ENCODE measurements at regions not wholly inside any gene's neighbourhood (a gene's known extent, or its start where the extent isn't known, plus 50 kb on each side); places are given as distances from the start of the nearest gene placed in this dataset.

DNA sequence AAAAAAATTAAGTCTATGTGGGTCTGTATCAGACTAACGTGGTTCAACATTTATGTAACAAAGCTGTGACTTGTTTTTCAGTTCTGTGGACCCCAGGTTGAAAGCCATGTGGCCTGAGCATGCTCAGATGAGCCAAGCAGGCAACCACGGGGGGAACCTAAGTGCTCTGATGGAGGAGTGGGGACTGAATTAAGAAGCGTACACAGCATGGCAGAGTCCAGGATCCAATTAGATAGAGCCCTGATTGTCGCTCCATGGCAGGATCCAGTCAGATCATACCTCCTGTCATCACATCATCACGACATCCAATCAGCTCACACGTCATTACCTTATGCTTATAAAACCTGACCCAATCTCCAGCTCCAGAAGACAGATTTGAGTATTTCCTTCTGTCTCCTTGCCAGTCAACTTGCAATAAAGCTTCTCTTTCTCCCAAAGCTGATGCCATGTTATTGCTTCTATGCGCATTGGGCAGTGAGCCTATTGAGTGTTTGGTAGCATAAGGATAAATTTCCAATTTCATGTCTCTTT lies 1013.1 kb upstream of the TMEM132C start:
- no peak overlapping the region for H3K27ac ChIP-seq (ENCODE audit: low read depth in 2 of 2, low read length in 2 of 2)

DNA sequence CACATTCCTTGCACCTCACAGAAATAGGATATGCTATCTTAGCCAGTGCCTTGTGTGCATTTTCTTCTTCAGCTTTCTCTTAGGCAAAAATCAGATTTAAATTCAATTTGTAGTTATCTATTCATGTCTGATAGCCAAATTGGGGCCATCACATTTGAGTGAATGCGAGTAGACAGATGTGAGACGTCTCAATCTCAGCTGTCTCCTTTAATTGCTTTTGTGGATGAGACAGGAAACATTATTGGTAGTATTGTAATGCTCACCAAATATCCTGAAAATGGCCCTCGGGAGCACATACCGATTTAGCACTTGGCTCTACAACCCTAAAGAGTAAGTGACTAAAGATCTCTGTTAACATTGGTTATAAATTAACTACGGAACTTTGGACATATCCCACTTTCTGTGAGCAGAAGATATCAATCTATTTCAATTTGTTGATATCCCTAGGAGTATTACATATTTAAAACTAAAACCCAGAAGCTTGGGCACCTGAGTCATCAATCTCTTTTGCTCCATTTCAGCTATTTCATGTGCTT lies 1012.5 kb upstream of the TMEM132C start:
- Histone ChIP-seq H3K4me3 (ENCODE audit: low read length in 2 of 2) (no peak overlapping the region), H3K9me3 (ENCODE audit: control insufficient read depth in 2 of 2, low read length in 2 of 2) (no peaks in the 10 kb centered on the region), H3K27ac (ENCODE audit: low read depth in 2 of 2, low read length in 2 of 2) (no peak overlapping the region), H3K36me3 (ENCODE audit: control insufficient read depth in 2 of 2, insufficient read depth in 2 of 2, low read length in 2 of 2) (no peaks in the 10 kb centered on the region), H3K9ac (ENCODE audit: low read depth in 1 of 2, low read length in 2 of 2) (no peak overlapping the region), H3K4me1 (ENCODE audit: control insufficient read depth in 2 of 2, insufficient read depth in 2 of 2, low read length in 2 of 2) (no peaks in the 10 kb centered on the region), H3K27me3 (ENCODE audit: control insufficient read depth in 2 of 2, insufficient read depth in 2 of 2, low read length in 2 of 2) (no peaks in the 10 kb centered on the region)

More for the DNA sequence above, 1013.1 kb upstream of the TMEM132C start:
- Histone ChIP-seq H3K9ac (ENCODE audit: low read depth in 1 of 2, low read length in 2 of 2) (no peak overlapping the region), H3K36me3 (ENCODE audit: control insufficient read depth in 2 of 2, insufficient read depth in 2 of 2, low read length in 2 of 2) (no peaks in the 10 kb centered on the region), H3K27me3 (ENCODE audit: control insufficient read depth in 2 of 2, insufficient read depth in 2 of 2, low read length in 2 of 2) (no peaks in the 10 kb centered on the region), H3K4me3 (ENCODE audit: low read length in 2 of 2) (no peak overlapping the region), H3K9me3 (ENCODE audit: control insufficient read depth in 2 of 2, low read length in 2 of 2) (no peaks in the 10 kb centered on the region), H3K4me1 (ENCODE audit: control insufficient read depth in 2 of 2, insufficient read depth in 2 of 2, low read length in 2 of 2) (no peaks in the 10 kb centered on the region)

DNA sequence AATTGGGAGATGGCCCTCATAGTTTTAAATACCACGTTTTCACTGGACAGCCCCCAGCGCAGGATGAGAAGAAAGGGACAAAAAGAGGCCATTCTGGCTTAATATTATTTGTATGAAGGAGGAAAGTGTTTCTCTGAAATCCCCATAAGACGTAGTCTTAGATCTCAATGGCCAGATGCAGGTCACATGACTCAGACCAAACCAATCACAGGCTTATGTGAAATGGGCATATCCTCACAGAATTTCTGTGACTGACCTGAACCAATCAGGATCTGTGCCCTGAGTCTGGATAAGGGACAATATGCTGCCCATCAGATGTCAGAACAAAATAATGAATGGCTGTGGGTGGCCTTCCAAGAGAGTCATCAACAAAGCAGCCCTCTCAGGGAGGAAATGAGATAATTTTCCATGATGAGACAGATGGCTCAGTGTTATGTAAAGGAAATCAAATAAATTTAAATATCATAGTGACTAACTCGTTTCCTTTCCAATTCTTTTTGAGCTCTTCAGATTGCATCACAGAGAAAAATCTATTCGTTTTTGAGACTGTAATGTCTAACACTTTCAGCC lies 1009.5 kb upstream of the TMEM132C start:
- H3K36me3 ChIP-seq (ENCODE audit: control insufficient read depth in 2 of 2, insufficient read depth in 2 of 2, low read length in 2 of 2): no peaks in the 10 kb centered on the region
- H3K27me3 ChIP-seq (ENCODE audit: control insufficient read depth in 2 of 2, insufficient read depth in 2 of 2, low read length in 2 of 2): no peaks in the 10 kb centered on the region
- no peaks in the 10 kb centered on the region for H3K4me1 ChIP-seq (ENCODE audit: control insufficient read depth in 2 of 2, insufficient read depth in 2 of 2, low read length in 2 of 2)
- H3K4me3 ChIP-seq (ENCODE audit: low read length in 2 of 2): no peak overlapping the region
- H3K27ac ChIP-seq (ENCODE audit: low read depth in 2 of 2, low read length in 2 of 2): no peak overlapping the region
- no peak overlapping the region for H3K9ac ChIP-seq (ENCODE audit: low read depth in 1 of 2, low read length in 2 of 2)
- H3K9me3 ChIP-seq (ENCODE audit: control insufficient read depth in 2 of 2, low read length in 2 of 2): no peaks in the 10 kb centered on the region

DNA sequence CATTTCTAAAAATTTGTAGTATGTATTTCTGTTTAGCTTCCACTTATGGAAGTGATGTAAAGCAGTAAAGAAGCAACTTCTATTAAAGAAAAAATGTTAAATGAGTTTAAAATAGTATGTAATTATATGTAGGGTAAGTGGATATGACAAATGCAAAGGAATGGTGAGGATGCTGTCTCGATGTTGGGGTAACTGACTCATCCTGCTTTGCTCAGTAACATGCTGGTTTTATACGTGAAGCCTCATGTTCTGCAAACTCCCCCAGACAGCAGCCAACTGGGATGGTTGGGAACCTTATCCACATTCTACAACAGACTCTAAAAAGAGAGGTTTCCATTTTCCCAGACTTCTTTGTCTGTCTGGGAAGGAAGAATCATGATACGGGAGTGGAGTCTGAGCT lies 1006.4 kb upstream of the TMEM132C start:
- no peak overlapping the region for H3K4me3 ChIP-seq (ENCODE audit: low read length in 2 of 2)
- H3K27ac ChIP-seq (ENCODE audit: low read depth in 2 of 2, low read length in 2 of 2): no peak overlapping the region
- no peak overlapping the region for H3K9ac ChIP-seq (ENCODE audit: low read depth in 1 of 2, low read length in 2 of 2)
- no peaks in the 10 kb centered on the region for H3K27me3 ChIP-seq (ENCODE audit: control insufficient read depth in 2 of 2, insufficient read depth in 2 of 2, low read length in 2 of 2)
- H3K36me3 ChIP-seq (ENCODE audit: control insufficient read depth in 2 of 2, insufficient read depth in 2 of 2, low read length in 2 of 2): no peaks in the 10 kb centered on the region
- no peaks in the 10 kb centered on the region for H3K9me3 ChIP-seq (ENCODE audit: control insufficient read depth in 2 of 2, low read length in 2 of 2)
- no peaks in the 10 kb centered on the region for H3K4me1 ChIP-seq (ENCODE audit: control insufficient read depth in 2 of 2, insufficient read depth in 2 of 2, low read length in 2 of 2)

DNA sequence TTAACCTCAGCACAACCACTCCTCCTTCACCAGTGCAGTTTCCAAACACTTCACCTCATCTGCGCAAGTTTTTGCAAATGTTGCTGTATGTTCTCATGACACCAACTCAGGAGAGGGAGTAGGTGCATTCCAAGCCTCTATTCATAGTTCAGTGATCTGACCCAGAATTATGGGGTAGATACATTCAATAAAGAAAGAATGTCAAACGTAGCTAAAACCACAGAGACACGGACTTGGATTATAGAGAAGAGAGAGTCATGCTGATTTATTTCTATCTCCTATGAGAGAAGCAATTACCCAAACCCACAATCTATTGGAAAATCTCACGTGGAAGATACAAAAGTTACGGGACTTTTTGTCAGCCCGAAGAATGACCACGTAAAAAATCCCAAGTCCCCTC lies 1006.0 kb upstream of the TMEM132C start:
- H3K27me3 ChIP-seq (ENCODE audit: control insufficient read depth in 2 of 2, insufficient read depth in 2 of 2, low read length in 2 of 2): no peaks in the 10 kb centered on the region
- H3K9me3 ChIP-seq (ENCODE audit: control insufficient read depth in 2 of 2, low read length in 2 of 2): no peaks in the 10 kb centered on the region
- no peak overlapping the region for H3K9ac ChIP-seq (ENCODE audit: low read depth in 1 of 2, low read length in 2 of 2)
- no peaks in the 10 kb centered on the region for H3K36me3 ChIP-seq (ENCODE audit: control insufficient read depth in 2 of 2, insufficient read depth in 2 of 2, low read length in 2 of 2)
- H3K4me3 ChIP-seq (ENCODE audit: low read length in 2 of 2): no peak overlapping the region
- H3K4me1 ChIP-seq (ENCODE audit: control insufficient read depth in 2 of 2, insufficient read depth in 2 of 2, low read length in 2 of 2): no peaks in the 10 kb centered on the region
- H3K27ac ChIP-seq (ENCODE audit: low read depth in 2 of 2, low read length in 2 of 2): no peak overlapping the region

DNA sequence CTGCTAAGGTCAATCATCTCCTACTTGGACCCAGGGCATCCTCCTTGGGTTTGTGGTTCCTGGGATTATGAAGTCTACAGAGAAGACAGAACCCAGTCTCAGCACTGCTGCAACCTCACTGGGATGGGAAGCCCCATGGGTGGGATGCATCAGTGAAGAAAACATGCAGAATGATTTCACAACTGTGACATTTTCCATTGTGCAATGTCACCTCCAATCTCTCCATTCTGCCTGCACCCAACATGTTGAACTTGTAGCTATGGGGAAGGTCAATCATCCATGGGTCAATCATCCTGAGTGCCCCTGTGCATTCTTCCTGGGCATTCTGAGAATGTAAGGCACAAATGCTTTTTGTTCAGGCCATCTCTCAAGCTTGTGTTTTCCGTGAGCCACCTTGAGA lies 1004.4 kb upstream of the TMEM132C start:
- H3K27me3 ChIP-seq (ENCODE audit: control insufficient read depth in 2 of 2, insufficient read depth in 2 of 2, low read length in 2 of 2): no peaks in the 10 kb centered on the region
- no peaks in the 10 kb centered on the region for H3K4me1 ChIP-seq (ENCODE audit: control insufficient read depth in 2 of 2, insufficient read depth in 2 of 2, low read length in 2 of 2)
- no peaks in the 10 kb centered on the region for H3K9me3 ChIP-seq (ENCODE audit: control insufficient read depth in 2 of 2, low read length in 2 of 2)
- no peak overlapping the region for H3K4me3 ChIP-seq (ENCODE audit: low read length in 2 of 2)
- H3K36me3 ChIP-seq (ENCODE audit: control insufficient read depth in 2 of 2, insufficient read depth in 2 of 2, low read length in 2 of 2): no peaks in the 10 kb centered on the region
- no peak overlapping the region for H3K9ac ChIP-seq (ENCODE audit: low read depth in 1 of 2, low read length in 2 of 2)
- H3K27ac ChIP-seq (ENCODE audit: low read depth in 2 of 2, low read length in 2 of 2): no peak overlapping the region

DNA sequence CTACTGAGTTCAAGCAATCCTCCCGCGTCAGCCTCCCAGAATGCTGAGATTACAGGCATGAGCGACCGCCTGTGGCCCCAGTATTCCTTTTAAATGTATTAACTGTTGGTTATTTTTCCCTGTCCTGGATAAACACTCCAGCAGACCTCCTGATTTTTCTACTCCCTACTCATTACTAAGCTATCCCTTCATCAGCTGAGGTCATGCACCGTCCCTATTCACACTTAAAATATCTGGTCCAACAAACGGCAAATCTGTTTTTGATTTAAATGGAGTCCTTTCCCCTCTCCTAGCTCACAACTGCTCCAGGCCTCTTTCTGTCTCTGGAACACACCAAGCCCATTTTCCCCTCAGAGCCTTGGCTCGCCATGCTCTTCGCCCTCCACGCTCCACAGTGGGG lies 1003.3 kb upstream of the TMEM132C start:
- H3K27me3 ChIP-seq (ENCODE audit: control insufficient read depth in 2 of 2, insufficient read depth in 2 of 2, low read length in 2 of 2): no peaks in the 10 kb centered on the region
- no peak overlapping the region for H3K27ac ChIP-seq (ENCODE audit: low read depth in 2 of 2, low read length in 2 of 2)
- no peaks in the 10 kb centered on the region for H3K9me3 ChIP-seq (ENCODE audit: control insufficient read depth in 2 of 2, low read length in 2 of 2)
- H3K36me3 ChIP-seq (ENCODE audit: control insufficient read depth in 2 of 2, insufficient read depth in 2 of 2, low read length in 2 of 2): no peaks in the 10 kb centered on the region
- no peak overlapping the region for H3K9ac ChIP-seq (ENCODE audit: low read depth in 1 of 2, low read length in 2 of 2)
- H3K4me1 ChIP-seq (ENCODE audit: control insufficient read depth in 2 of 2, insufficient read depth in 2 of 2, low read length in 2 of 2): no peaks in the 10 kb centered on the region
- H3K4me3 ChIP-seq (ENCODE audit: low read length in 2 of 2): no peak overlapping the region

DNA sequence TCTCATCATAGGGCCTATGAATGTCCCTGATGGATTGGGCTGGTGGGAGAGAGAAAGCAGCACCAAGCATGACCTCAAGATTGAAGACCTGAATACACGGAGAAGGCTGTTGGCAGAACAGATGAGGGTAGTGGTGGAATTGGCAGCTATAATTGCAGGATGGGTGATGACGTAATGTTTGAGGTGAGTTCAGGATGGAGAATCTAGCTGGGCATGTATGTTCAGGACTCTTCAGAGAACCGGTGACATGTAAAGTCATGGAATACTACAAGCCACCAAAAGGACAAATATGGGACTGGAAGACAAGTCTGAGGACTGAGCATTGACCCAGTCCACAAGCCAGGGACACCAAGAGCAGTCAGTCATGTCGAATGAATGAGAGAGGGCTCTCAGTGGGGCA lies 999.8 kb upstream of the TMEM132C start:
- H3K4me3 ChIP-seq (ENCODE audit: low read length in 2 of 2): no peak overlapping the region
- no peaks in the 10 kb centered on the region for H3K27me3 ChIP-seq (ENCODE audit: control insufficient read depth in 2 of 2, insufficient read depth in 2 of 2, low read length in 2 of 2)
- no peak overlapping the region for H3K27ac ChIP-seq (ENCODE audit: low read depth in 2 of 2, low read length in 2 of 2)
- no peaks in the 10 kb centered on the region for H3K4me1 ChIP-seq (ENCODE audit: control insufficient read depth in 2 of 2, insufficient read depth in 2 of 2, low read length in 2 of 2)
- H3K9ac ChIP-seq (ENCODE audit: low read depth in 1 of 2, low read length in 2 of 2): no peak overlapping the region
- no peaks in the 10 kb centered on the region for H3K9me3 ChIP-seq (ENCODE audit: control insufficient read depth in 2 of 2, low read length in 2 of 2)
- H3K36me3 ChIP-seq (ENCODE audit: control insufficient read depth in 2 of 2, insufficient read depth in 2 of 2, low read length in 2 of 2): no peaks in the 10 kb centered on the region

DNA sequence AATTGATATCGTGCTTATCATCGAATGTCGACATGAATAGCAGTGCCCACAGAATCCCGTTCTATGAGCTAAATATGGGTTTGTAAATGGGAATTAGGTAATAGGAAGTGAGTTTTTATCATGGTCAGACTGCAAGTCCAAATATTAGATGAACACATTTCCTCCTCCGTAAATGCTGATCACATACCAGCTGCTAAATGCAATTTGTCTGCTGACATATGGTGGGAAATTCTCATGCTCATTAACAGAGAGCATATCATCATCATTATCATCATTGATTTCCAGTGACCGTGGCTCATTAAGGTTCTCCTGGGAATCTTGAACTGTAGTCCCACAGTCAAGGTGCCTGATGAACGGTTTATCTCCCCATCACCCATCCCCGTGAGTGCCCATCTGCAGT lies 998.8 kb upstream of the TMEM132C start:
- no peak overlapping the region for H3K9ac ChIP-seq (ENCODE audit: low read depth in 1 of 2, low read length in 2 of 2)
- H3K4me1 ChIP-seq (ENCODE audit: control insufficient read depth in 2 of 2, insufficient read depth in 2 of 2, low read length in 2 of 2): no peaks in the 10 kb centered on the region
- no peak overlapping the region for H3K27ac ChIP-seq (ENCODE audit: low read depth in 2 of 2, low read length in 2 of 2)
- no peaks in the 10 kb centered on the region for H3K27me3 ChIP-seq (ENCODE audit: control insufficient read depth in 2 of 2, insufficient read depth in 2 of 2, low read length in 2 of 2)
- H3K4me3 ChIP-seq (ENCODE audit: low read length in 2 of 2): no peak overlapping the region
- no peaks in the 10 kb centered on the region for H3K9me3 ChIP-seq (ENCODE audit: control insufficient read depth in 2 of 2, low read length in 2 of 2)
- no peaks in the 10 kb centered on the region for H3K36me3 ChIP-seq (ENCODE audit: control insufficient read depth in 2 of 2, insufficient read depth in 2 of 2, low read length in 2 of 2)

DNA sequence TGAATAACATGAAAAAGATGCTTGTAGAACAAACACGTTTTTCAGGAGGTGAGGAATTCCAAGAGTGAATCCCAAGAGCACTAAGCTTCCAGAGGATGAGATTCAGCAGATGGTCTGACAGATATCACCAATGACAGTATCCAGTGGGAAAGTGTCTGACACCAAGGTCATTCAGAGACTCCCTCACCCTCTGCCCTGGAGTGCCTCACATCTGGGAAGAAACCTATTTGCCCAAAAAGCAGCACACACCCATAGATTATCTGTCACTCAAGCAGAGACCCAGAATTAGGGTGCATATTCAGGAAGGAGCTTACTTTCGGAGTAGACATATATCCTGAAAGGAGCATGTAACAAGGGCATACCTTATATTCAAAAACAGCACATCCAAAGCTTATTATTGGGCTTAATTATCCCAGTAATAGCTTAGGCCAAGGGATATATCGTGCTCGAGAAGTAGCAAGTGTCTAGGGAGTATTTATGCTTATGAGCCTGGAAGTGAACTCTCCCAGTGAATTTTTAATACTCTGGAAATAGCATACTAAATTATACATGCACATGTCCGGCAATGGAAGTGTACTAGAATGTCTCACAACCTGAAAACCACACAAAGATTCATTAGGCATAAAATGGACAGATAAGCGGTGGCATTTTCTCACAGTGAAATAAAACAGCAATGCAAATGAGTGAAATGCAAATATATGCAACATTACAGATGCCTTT lies 998.1 kb upstream of the TMEM132C start:
- Histone ChIP-seq H3K27ac (ENCODE audit: low read depth in 2 of 2, low read length in 2 of 2) (no peak overlapping the region), H3K4me1 (ENCODE audit: control insufficient read depth in 2 of 2, insufficient read depth in 2 of 2, low read length in 2 of 2) (no peaks in the 10 kb centered on the region), H3K4me3 (ENCODE audit: low read length in 2 of 2) (no peak overlapping the region), H3K9ac (ENCODE audit: low read depth in 1 of 2, low read length in 2 of 2) (no peak overlapping the region), H3K27me3 (ENCODE audit: control insufficient read depth in 2 of 2, insufficient read depth in 2 of 2, low read length in 2 of 2) (no peaks in the 10 kb centered on the region), H3K36me3 (ENCODE audit: control insufficient read depth in 2 of 2, insufficient read depth in 2 of 2, low read length in 2 of 2) (no peaks in the 10 kb centered on the region), H3K9me3 (ENCODE audit: control insufficient read depth in 2 of 2, low read length in 2 of 2) (no peaks in the 10 kb centered on the region)
